ENCODE measurements at regions not wholly inside any gene's neighbourhood (a gene's known extent, or its start where the extent isn't known, plus 50 kb on each side); places are given as distances from the start of the nearest gene placed in this dataset.
"Not testable (repeated sequence)": the region's sequence is repeated elsewhere in the genome, so short reads cannot be mapped to it uniquely, and the experiment has no call there.

- no peak for DNase-seq
Observed at GRCh38 chr6:168169624-168170023, 90.6 kb upstream of the FRMD1 start.

GRCh38 chr6:168168936-168169335 is 89.9 kb upstream of the FRMD1 start:
- DNase-seq = not testable (repeated sequence)

GRCh38 chr6:168168330-168168729 is 89.3 kb upstream of the FRMD1 start:
- not testable (repeated sequence) for DNase-seq

- no peak for DNase-seq
Observed at GRCh38 chr6:168167431-168168315, 88.7 kb upstream of the FRMD1 start.

GRCh38 chr6:168166627-168167026 is 87.6 kb upstream of the FRMD1 start:
- no peak for DNase-seq

- no peak for DNase-seq
Observed at GRCh38 chr6:168165891-168166290, 86.9 kb upstream of the FRMD1 start.

- no peak for DNase-seq
Observed at GRCh38 chr6:168165373-168165772, 86.4 kb upstream of the FRMD1 start.

GRCh38 chr6:168164462-168165061 is 85.5 kb upstream of the FRMD1 start:
- no peak for DNase-seq

GRCh38 chr6:168163096-168163731 is 84.2 kb upstream of the FRMD1 start:
- DNase-seq = no peak

- no peak for DNase-seq
Observed at GRCh38 chr6:168162366-168162765, 83.4 kb upstream of the FRMD1 start.

- DNase-seq = no peak
Observed at GRCh38 chr6:168161371-168161750, 82.3 kb upstream of the FRMD1 start.

GRCh38 chr6:168160506-168161370 is 81.7 kb upstream of the FRMD1 start:
- DNase-seq = no peak

- DNase-seq = no peak
Observed at GRCh38 chr6:168159506-168159905, 80.5 kb upstream of the FRMD1 start.

GRCh38 chr6:168158980-168159349 is 80.0 kb upstream of the FRMD1 start:
- no peak for DNase-seq

- DNase-seq = no peak
Observed at GRCh38 chr6:168158213-168158979, 79.4 kb upstream of the FRMD1 start.

GRCh38 chr6:168157272-168158212 is 78.5 kb upstream of the FRMD1 start:
- DNase-seq = no peak

GRCh38 chr6:168156742-168157265 is 77.8 kb upstream of the FRMD1 start:
- no peak for DNase-seq

- DNase-seq = no peak
Observed at GRCh38 chr6:168155821-168156741, 77.1 kb upstream of the FRMD1 start.

GRCh38 chr6:168155193-168155592 is 76.2 kb upstream of the FRMD1 start:
- no peak for DNase-seq
